ENCODE measurements at regions not wholly inside any gene's neighbourhood (a gene's known extent, or its start where the extent isn't known, plus 50 kb on each side); places are given as distances from the start of the nearest gene placed in this dataset.
"Not testable (repeated sequence)": the region's sequence is repeated elsewhere in the genome, so short reads cannot be mapped to it uniquely, and the experiment has no call there.

GRCh38 chr5:115751176-115751575, 65.3 kb downstream of the CDO1 start:
- H3K4me1 ChIP-seq (ENCODE audit: control insufficient read depth in 1 of 2, low read depth in 2 of 2), result no peaks in the 10 kb centered on the region
- no peaks in the 10 kb centered on the region for H3K36me3 ChIP-seq
- ATAC-seq (ENCODE audit: insufficient number of reproducible peaks, low FRiP score, low read depth) (no peak), DNase-seq (ENCODE audit: low spot score) (no peak)
- TF ChIP-seq CTCF (IDR thresholded peaks at IDR 0.05), result no peak
- H3K9me3 ChIP-seq, result no peaks in the 10 kb centered on the region
- no peaks in the 10 kb centered on the region for H3K27me3 ChIP-seq (replicated peaks; ENCODE audit: insufficient read depth)
- no peak overlapping the region for H3K27ac ChIP-seq
- H3K4me3 ChIP-seq, result no peak overlapping the region

DNA sequence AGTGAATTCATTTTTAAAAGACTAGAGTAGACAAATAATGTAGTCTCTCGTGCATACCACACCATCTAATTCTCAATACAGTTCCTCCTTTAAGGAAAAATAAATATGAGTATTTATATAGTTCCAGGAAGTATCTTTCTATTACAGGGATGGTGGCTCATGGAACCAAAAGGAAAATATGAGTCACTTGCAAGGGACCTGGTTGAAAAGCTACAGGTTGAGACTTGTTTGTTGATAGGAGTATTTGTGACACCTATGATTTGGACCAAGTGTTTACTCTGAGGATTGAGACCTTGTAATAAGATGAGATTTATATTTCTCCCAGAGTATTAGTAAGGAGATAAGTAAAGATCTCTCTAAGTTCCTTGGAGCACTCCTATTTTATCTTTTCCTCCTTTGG, 67.4 kb downstream of the CDO1 start:
- TF ChIP-seq CTCF (IDR thresholded peaks at IDR 0.05), result no peak
- Histone ChIP-seq H3K4me3 (no peak overlapping the region), H3K9me3 (peaks cover 8% of the 10 kb centered on the region), H3K27ac (no peak overlapping the region), H3K27me3 (replicated peaks; ENCODE audit: insufficient read depth) (no peaks in the 10 kb centered on the region), H3K4me1 (ENCODE audit: control insufficient read depth in 1 of 2, low read depth in 2 of 2) (no peaks in the 10 kb centered on the region), H3K36me3 (no peaks in the 10 kb centered on the region)
- DNase-seq (ENCODE audit: low spot score) (no peak), ATAC-seq (ENCODE audit: insufficient number of reproducible peaks, low FRiP score, low read depth) (no peak)

- H3K36me3 ChIP-seq; H3K4me3 ChIP-seq; H3K27me3 ChIP-seq (replicated peaks; ENCODE audit: insufficient read depth); H3K27ac ChIP-seq; DNase-seq (ENCODE audit: low spot score); ATAC-seq (ENCODE audit: insufficient number of reproducible peaks, low FRiP score, low read depth); H3K9me3 ChIP-seq: not testable (repeated sequence)
- H3K4me1 ChIP-seq (ENCODE audit: control insufficient read depth in 1 of 2, low read depth in 2 of 2), result peaks cover 7 to 13% of the 10 kb centered on the region in 2 donors
Observed at GRCh38 chr5:115739245-115739644, 77.2 kb downstream of the CDO1 start.

DNA sequence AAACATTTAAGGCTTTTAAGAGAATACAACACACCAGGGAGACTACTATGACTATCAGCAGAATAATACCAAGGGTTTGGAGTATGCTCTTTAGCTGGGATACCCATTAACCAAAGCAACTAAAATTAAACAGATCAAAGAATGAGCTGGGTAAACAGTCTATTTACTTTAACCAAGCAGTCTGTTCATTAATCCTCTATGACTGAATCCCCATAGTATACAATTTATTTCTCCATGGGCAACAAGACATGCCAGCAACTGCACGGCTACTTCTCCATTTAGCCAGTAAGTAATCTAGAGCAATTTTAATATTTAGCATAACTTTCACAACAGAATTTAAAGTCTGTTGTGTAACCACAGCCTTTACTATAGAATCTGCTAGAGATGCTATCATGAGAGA, 77.6 kb downstream of the CDO1 start:
- H3K27ac ChIP-seq, result no peak overlapping the region
- no peaks in the 10 kb centered on the region for H3K27me3 ChIP-seq (replicated peaks; ENCODE audit: insufficient read depth)
- H3K9me3 ChIP-seq, result peaks cover under 1% of the 10 kb centered on the region
- peaks cover 7 to 13% of the 10 kb centered on the region in 2 donors for H3K4me1 ChIP-seq (ENCODE audit: control insufficient read depth in 1 of 2, low read depth in 2 of 2)
- H3K36me3 ChIP-seq, result no peaks in the 10 kb centered on the region
- TF ChIP-seq CTCF (IDR thresholded peaks at IDR 0.05), result no peak
- no peak overlapping the region for H3K4me3 ChIP-seq
- ATAC-seq (ENCODE audit: insufficient number of reproducible peaks, low FRiP score, low read depth) (no peak), DNase-seq (ENCODE audit: low spot score) (no peak)

DNA sequence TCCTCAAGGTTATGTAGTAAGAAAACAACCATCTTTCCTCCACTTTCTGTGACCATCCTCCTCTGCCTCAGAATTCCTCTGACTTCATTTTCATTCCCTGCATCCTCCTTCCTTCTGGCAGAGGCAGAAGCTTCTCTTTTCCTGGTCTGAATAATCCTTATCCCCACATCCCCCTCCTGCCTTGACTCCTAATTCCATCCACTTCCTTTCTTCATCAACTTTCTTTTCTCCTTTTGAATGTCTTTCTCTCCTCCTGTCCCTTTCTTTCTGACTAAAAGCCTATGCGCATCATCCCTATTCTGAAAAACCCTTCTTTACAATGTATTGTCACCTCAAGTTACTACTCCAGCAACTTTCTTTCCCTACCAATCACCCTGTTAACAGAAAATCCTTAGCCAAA, 79.0 kb downstream of the CDO1 start:
- DNase-seq (ENCODE audit: low spot score), result no peak

More for the DNA sequence above, 79.0 kb downstream of the CDO1 start:
- H3K36me3 ChIP-seq, result no peaks in the 10 kb centered on the region
- no peak for ATAC-seq (ENCODE audit: insufficient number of reproducible peaks, low FRiP score, low read depth)
- TF ChIP-seq CTCF (IDR thresholded peaks at IDR 0.05), result no peak
- no peaks in the 10 kb centered on the region for H3K9me3 ChIP-seq
- no peak overlapping the region for H3K27ac ChIP-seq
- peaks cover 7 to 13% of the 10 kb centered on the region in 2 donors for H3K4me1 ChIP-seq (ENCODE audit: control insufficient read depth in 1 of 2, low read depth in 2 of 2)
- H3K4me3 ChIP-seq, result no peak overlapping the region
- no peaks in the 10 kb centered on the region for H3K27me3 ChIP-seq (replicated peaks; ENCODE audit: insufficient read depth)
